Trophoblast cell (in vitro differentiated cells and primary cell): ENCODE measurements at regions not wholly inside any gene's neighbourhood (a gene's known extent, or its start where the extent isn't known, plus 50 kb on each side); places are given as distances from the start of the nearest gene placed in this dataset.

ENCODE experiments used
- DNase-seq, 2 donors: peaks; one replicate each; pipeline ENCODE4 v3.0.0-alpha.2; 2016
- H2AFZ ChIP-seq: 2 replicates; pipeline ENCODE4 v1.6.1; 2013; ENCODE audit warnings: low read length, moderate library complexity, mild to moderate bottlenecking; ENCODE audit not compliant: insufficient read depth, poor library complexity
- H2AK5ac ChIP-seq: 2 replicates; pipeline ENCODE4 v1.6.1; 2013; ENCODE audit warnings: mild to moderate bottlenecking, low read length
- H2BK120ac ChIP-seq: 2 replicates; pipeline ENCODE4 v1.6.1; 2013; ENCODE audit warnings: low read length, mild to moderate bottlenecking, moderate library complexity; ENCODE audit not compliant: insufficient read depth, poor library complexity
- H2BK12ac ChIP-seq: 2 replicates; pipeline ENCODE4 v1.6.1; 2013; ENCODE audit warnings: mild to moderate bottlenecking, low read length, moderate library complexity
- H2BK5ac ChIP-seq: 2 replicates; pipeline ENCODE4 v1.6.1; 2013; ENCODE audit warnings: low read length, low read depth, moderate library complexity, mild to moderate bottlenecking; ENCODE audit not compliant: poor library complexity
- H3K14ac ChIP-seq: 2 replicates; pipeline ENCODE4 v1.6.1; 2013; ENCODE audit warnings: mild to moderate bottlenecking, low read length
- H3K18ac ChIP-seq: 2 replicates; pipeline ENCODE4 v1.6.1; 2013; ENCODE audit warnings: mild to moderate bottlenecking, low read length
- H3K23ac ChIP-seq: 2 replicates; pipeline ENCODE4 v1.6.1; 2013; ENCODE audit warnings: low read length
- H3K27ac ChIP-seq: 2 replicates; pipeline ENCODE4 v1.5.1; 2013; ENCODE audit warnings: low read depth, mild to moderate bottlenecking, inconsistent platforms, low read length, moderate library complexity
- H3K27me3 ChIP-seq: 2 replicates; pipeline ENCODE4 v1.6.1; 2013; ENCODE audit warnings: inconsistent platforms, mild to moderate bottlenecking, low read length, moderate library complexity; ENCODE audit not compliant: insufficient read depth
- H3K36me3 ChIP-seq, 2 experiments: 1 replicate in 1 of 2; 2 replicates in 1 of 2; pipeline ENCODE4 v1.6.1; 2013; ENCODE audit warnings: low read length in 2 of 2, mild to moderate bottlenecking in 2 of 2, moderate library complexity in 1 of 2; ENCODE audit not compliant: insufficient read depth in 2 of 2, control insufficient read depth in 1 of 2
- H3K4ac ChIP-seq: 2 replicates; pipeline ENCODE4 v1.6.1; 2013; ENCODE audit warnings: low read depth, mild to moderate bottlenecking, low read length, moderate library complexity
- H3K4me1 ChIP-seq, 2 experiments: 1 replicate in 1 of 2; 2 replicates in 1 of 2; pipeline ENCODE4 v1.6.1; 2013; ENCODE audit warnings: low read length in 2 of 2, mild to moderate bottlenecking in 2 of 2, moderate library complexity in 1 of 2; ENCODE audit not compliant: insufficient read depth in 2 of 2, control insufficient read depth in 1 of 2
- H3K4me2 ChIP-seq: 2 replicates; pipeline ENCODE4 v1.6.1; 2013; ENCODE audit warnings: inconsistent platforms, mild to moderate bottlenecking, low read length, moderate library complexity
- H3K4me3 ChIP-seq: 2 replicates; pipeline ENCODE4 v1.5.1; 2013; ENCODE audit warnings: mild to moderate bottlenecking, low read depth, low read length, inconsistent platforms
- H3K79me1 ChIP-seq: one replicate; pipeline ENCODE4 v1.6.1; 2013; ENCODE audit warnings: low read length
- H3K79me2 ChIP-seq: 2 replicates; pipeline ENCODE4 v1.6.1; 2013; ENCODE audit warnings: low read length, mild to moderate bottlenecking; ENCODE audit not compliant: control insufficient read depth, insufficient read depth, poor library complexity
- H3K9ac ChIP-seq: 2 replicates; pipeline ENCODE4 v1.6.1; 2013; ENCODE audit warnings: mild to moderate bottlenecking, low read length
- H3K9me3 ChIP-seq: 2 replicates; pipeline ENCODE4 v1.6.1; 2013; ENCODE audit warnings: low read depth, mild to moderate bottlenecking, control low read depth, inconsistent platforms, low read length; ENCODE audit not compliant: insufficient read depth
- H4K12ac ChIP-seq: 2 replicates; pipeline ENCODE4 v1.6.1; 2013; ENCODE audit warnings: low read depth, mild to moderate bottlenecking, low read length, moderate library complexity
- H4K8ac ChIP-seq: 2 replicates; pipeline ENCODE4 v1.6.1; 2013; ENCODE audit warnings: low read depth, mild to moderate bottlenecking, low read length, moderate library complexity
- H4K91ac ChIP-seq: one replicate; pipeline ENCODE4 v1.6.1; 2013; ENCODE audit warnings: low read depth, mild to moderate bottlenecking, low read length, moderate library complexity
- WGBS: extraction: QIAGEN DNeasy Blood & Tissue Kit; methylation state at CpG from one replicate; pipeline ENCODE4 v1.1.7; 2013; ENCODE audit warnings: missing lambda C conversion rate; ENCODE audit not compliant: insufficient read length, insufficient coverage; ENCODE audit errors: extremely low coverage; 5-methylcytosine and 5-hydroxymethylcytosine counted together

GRCh38 chr14:79967001-79967400 is 244.3 kb downstream of the DIO2 start:
- H2AK5ac ChIP-seq = no peak overlapping the region
- no peak overlapping the region for H3K4ac ChIP-seq
- no peaks in the 10 kb centered on the region for H3K9me3 ChIP-seq

GRCh38 chr14:79965896-79966295 is 245.4 kb downstream of the DIO2 start:
- Histone ChIP-seq H2BK12ac (no peak overlapping the region), H3K79me2 (no peaks in the 10 kb centered on the region), H3K14ac (no peak overlapping the region), H3K27ac (no peak overlapping the region), H2AK5ac (no peak overlapping the region), H4K91ac (no peak overlapping the region), H2BK5ac (no peak overlapping the region), H3K9ac (no peak overlapping the region), H3K79me1 (no peaks in the 10 kb centered on the region), H4K8ac (no peak overlapping the region), H3K4me2 (no peak overlapping the region), H3K18ac (no peak overlapping the region), H3K4me1 (no peaks in the 10 kb centered on the region), H3K36me3 (no peaks in the 10 kb centered on the region), H3K4me3 (no peak overlapping the region), H2AFZ (no peak overlapping the region), H3K4ac (no peak overlapping the region), H2BK120ac (no peak overlapping the region), H4K12ac (no peak overlapping the region), H3K23ac (no peak overlapping the region), H3K27me3 (no peaks in the 10 kb centered on the region), H3K9me3 (no peaks in the 10 kb centered on the region)
- no CpG with 5 or more reads among the region's 2 CpGs for WGBS
- no peak for DNase-seq

More at GRCh38 chr14:79967001-79967400, 244.3 kb downstream of the DIO2 start:
- Histone ChIP-seq H3K79me1 (no peaks in the 10 kb centered on the region), H3K18ac (no peak overlapping the region), H2BK120ac (no peak overlapping the region), H3K9ac (no peak overlapping the region), H3K79me2 (no peaks in the 10 kb centered on the region), H3K36me3 (no peaks in the 10 kb centered on the region), H3K4me3 (no peak overlapping the region), H3K27ac (no peak overlapping the region), H3K4me1 (no peaks in the 10 kb centered on the region), H4K8ac (no peak overlapping the region), H4K91ac (no peak overlapping the region), H3K14ac (no peak overlapping the region), H2BK12ac (no peak overlapping the region), H2AFZ (no peak overlapping the region), H3K23ac (no peak overlapping the region), H3K27me3 (no peaks in the 10 kb centered on the region), H2BK5ac (no peak overlapping the region), H4K12ac (no peak overlapping the region), H3K4me2 (no peak overlapping the region)
- no peak for DNase-seq

GRCh38 chr14:79961197-79961596 is 250.1 kb downstream of the DIO2 start:
- Histone ChIP-seq H2BK12ac (no peak overlapping the region), H3K9me3 (no peaks in the 10 kb centered on the region), H3K4me3 (no peak overlapping the region), H3K27ac (no peak overlapping the region), H2BK5ac (no peak overlapping the region), H4K8ac (no peak overlapping the region), H3K14ac (no peak overlapping the region), H2AFZ (no peak overlapping the region), H2BK120ac (no peak overlapping the region), H3K79me1 (no peaks in the 10 kb centered on the region), H3K4me2 (no peak overlapping the region), H2AK5ac (no peak overlapping the region), H4K12ac (no peak overlapping the region), H3K36me3 (no peaks in the 10 kb centered on the region), H3K4me1 (no peaks in the 10 kb centered on the region), H3K4ac (no peak overlapping the region), H3K23ac (no peak overlapping the region), H3K9ac (no peak overlapping the region), H4K91ac (no peak overlapping the region), H3K79me2 (no peaks in the 10 kb centered on the region), H3K18ac (no peak overlapping the region), H3K27me3 (no peaks in the 10 kb centered on the region)
- no peak for DNase-seq
- WGBS = no CpG with 5 or more reads among the region's 2 CpGs

GRCh38 chr14:79960288-79960687 is 251.0 kb downstream of the DIO2 start:
- H3K27ac ChIP-seq = no peak overlapping the region
- no peaks in the 10 kb centered on the region for H3K79me2 ChIP-seq
- no peak overlapping the region for H4K91ac ChIP-seq
- no peak overlapping the region for H4K12ac ChIP-seq
- no CpG with 5 or more reads among the region's 3 CpGs for WGBS
- H3K23ac ChIP-seq = no peak overlapping the region
- no peaks in the 10 kb centered on the region for H3K4me1 ChIP-seq
- no peak for DNase-seq
- H2BK5ac ChIP-seq = no peak overlapping the region
- no peaks in the 10 kb centered on the region for H3K79me1 ChIP-seq
- no peak overlapping the region for H4K8ac ChIP-seq
- H3K4ac ChIP-seq = no peak overlapping the region
- H2AK5ac ChIP-seq = no peak overlapping the region
- H2BK12ac ChIP-seq = no peak overlapping the region
- no peak overlapping the region for H2BK120ac ChIP-seq
- no peak overlapping the region for H3K4me3 ChIP-seq
- no peaks in the 10 kb centered on the region for H3K27me3 ChIP-seq
- no peak overlapping the region for H3K18ac ChIP-seq
- H2AFZ ChIP-seq = no peak overlapping the region
- H3K9ac ChIP-seq = no peak overlapping the region
- no peaks in the 10 kb centered on the region for H3K9me3 ChIP-seq
- no peaks in the 10 kb centered on the region for H3K36me3 ChIP-seq
- no peak overlapping the region for H3K4me2 ChIP-seq
- H3K14ac ChIP-seq = no peak overlapping the region
